ENCODE measurements at regions not wholly inside any gene's neighbourhood (a gene's known extent, or its start where the extent isn't known, plus 50 kb on each side); places are given as distances from the start of the nearest gene placed in this dataset.

GRCh38 chr4:141899103-141899502 is 262.7 kb downstream of the IL15 start:
- DNase-seq (ENCODE audit: low spot score in 2 of 2), result no peak
- 54 to 60% methylated on average over 1 of the region's 1 CpG for WGBS, 2 donors
- intact Hi-C loops (cut with DNase I; ENCODE audit: low total_unique reads), result no loop called here
- TF ChIP-seq CTCF (IDR thresholded peaks at IDR 0.05) (no peak), POLR2A (IDR thresholded peaks at IDR 0.05) (no peak)
- no peak overlapping the region for H3K4me3 ChIP-seq (ENCODE audit: low read depth, poor library complexity, severe bottlenecking)

- intact Hi-C loops (cut with DNase I; ENCODE audit: low total_unique reads), result no loop called here
- no peak for TF ChIP-seq CTCF (IDR thresholded peaks at IDR 0.05)
- no peak for TF ChIP-seq POLR2A (IDR thresholded peaks at IDR 0.05)
Measured at GRCh38 chr4:141899541-141899940, 263.2 kb downstream of the IL15 start.

GRCh38 chr4:141900856-141901255 is 264.5 kb downstream of the IL15 start:
- intact Hi-C loops (cut with DNase I; ENCODE audit: low total_unique reads), result no loop called here
- H3K4me3 ChIP-seq (ENCODE audit: low read depth, poor library complexity, severe bottlenecking), result no peak overlapping the region
- 56 to 74% methylated on average over 4 of the region's 4 CpGs for WGBS, 2 donors
- TF ChIP-seq POLR2A (IDR thresholded peaks at IDR 0.05) (no peak), CTCF (IDR thresholded peaks at IDR 0.05) (no peak)
- DNase-seq (ENCODE audit: low spot score in 2 of 2), result no peak

More at GRCh38 chr4:141899541-141899940, 263.2 kb downstream of the IL15 start:
- DNase-seq (ENCODE audit: low spot score in 2 of 2), result no peak
- no peak overlapping the region for H3K4me3 ChIP-seq (ENCODE audit: low read depth, poor library complexity, severe bottlenecking)

- intact Hi-C loops (cut with DNase I; ENCODE audit: low total_unique reads), result no loop called here
- WGBS, 2 donors, result 67 to 78% methylated on average over 3 of the region's 3 CpGs
- no peak overlapping the region for H3K4me3 ChIP-seq (ENCODE audit: low read depth, poor library complexity, severe bottlenecking)
- no peak for DNase-seq (ENCODE audit: low spot score in 2 of 2)
- TF ChIP-seq POLR2A (IDR thresholded peaks at IDR 0.05) (no peak), CTCF (IDR thresholded peaks at IDR 0.05) (no peak)
Measured at GRCh38 chr4:141905751-141906150, 269.4 kb downstream of the IL15 start.

GRCh38 chr4:141909541-141909940 is 273.2 kb downstream of the IL15 start:
- intact Hi-C loops (cut with DNase I; ENCODE audit: low total_unique reads), result no loop called here
- no peak for TF ChIP-seq POLR2A (IDR thresholded peaks at IDR 0.05)
- TF ChIP-seq CTCF (IDR thresholded peaks at IDR 0.05), result no peak
- DNase-seq (ENCODE audit: low spot score in 2 of 2), result no peak
- no peak overlapping the region for H3K4me3 ChIP-seq (ENCODE audit: low read depth, poor library complexity, severe bottlenecking)

GRCh38 chr4:141912831-141913230 is 276.4 kb downstream of the IL15 start:
- no peak for DNase-seq (ENCODE audit: low spot score in 2 of 2)
- TF ChIP-seq CTCF (IDR thresholded peaks at IDR 0.05), result no peak
- no peak for TF ChIP-seq POLR2A (IDR thresholded peaks at IDR 0.05)
- WGBS, 2 donors, result 39 to 41% methylated on average over 4 of the region's 4 CpGs
- intact Hi-C loops (cut with DNase I; ENCODE audit: low total_unique reads), result no loop called here
- no peak overlapping the region for H3K4me3 ChIP-seq (ENCODE audit: low read depth, poor library complexity, severe bottlenecking)

Measured in lower leg skin (tissue), 4 donors.